BLaER1 treated with 17β-estradiol and CSF1 and Interleukin-3, amounts not matched to agents 10 nM and 100 nM (cell line): ENCODE measurements at regions not wholly inside any gene's neighbourhood (a gene's known extent, or its start where the extent isn't known, plus 50 kb on each side); places are given as distances from the start of the nearest gene placed in this dataset.
A peak's percentile ranks its signal among the peaks of the same experiment; 100 is the strongest.

Experiments used
- H3K27ac ChIP-seq, 11 experiments: shearing (Covaris generic); formaldehyde crosslinking; 2 replicates each; pipeline ENCODE4 v1.8.1; 2022
- H3K27me3 ChIP-seq, 11 experiments: shearing (Covaris generic); formaldehyde crosslinking; 2 replicates each; pipeline ENCODE4 v1.8.1; 2022
- H3K36me3 ChIP-seq, 11 experiments: shearing (Covaris generic); formaldehyde crosslinking; 2 replicates each; pipeline ENCODE4 v1.8.1; 2022
- H3K4me1 ChIP-seq, 10 experiments: shearing (Covaris generic); formaldehyde crosslinking; 2 replicates each; pipeline ENCODE4 v1.8.1; 2022
- H3K4me2 ChIP-seq, 11 experiments: shearing (Covaris generic); formaldehyde crosslinking; 2 replicates each; pipeline ENCODE4 v1.8.1; 2022
- H3K4me3 ChIP-seq, 10 experiments: shearing (Covaris generic); formaldehyde crosslinking; 2 replicates each; pipeline ENCODE4 v1.8.1; 2022
- H3K9ac ChIP-seq, 11 experiments: shearing (Covaris generic); formaldehyde crosslinking; 2 replicates each; pipeline ENCODE4 v1.8.1; 2022
- H3K9me3 ChIP-seq, 11 experiments: shearing (Covaris generic); formaldehyde crosslinking; replicated peaks in 1 of 11; 2 replicates each; pipeline ENCODE4 v1.8.1; 2022
- H4K20me1 ChIP-seq, 11 experiments: shearing (Covaris generic); formaldehyde crosslinking; 2 replicates each; pipeline ENCODE4 v1.8.1; 2022
- Cebpa-rat ChIP-seq, 11 experiments: shearing (Covaris generic); IDR thresholded peaks; 2 replicates each; pipeline ENCODE4 v1.8.1; 2022

DNA sequence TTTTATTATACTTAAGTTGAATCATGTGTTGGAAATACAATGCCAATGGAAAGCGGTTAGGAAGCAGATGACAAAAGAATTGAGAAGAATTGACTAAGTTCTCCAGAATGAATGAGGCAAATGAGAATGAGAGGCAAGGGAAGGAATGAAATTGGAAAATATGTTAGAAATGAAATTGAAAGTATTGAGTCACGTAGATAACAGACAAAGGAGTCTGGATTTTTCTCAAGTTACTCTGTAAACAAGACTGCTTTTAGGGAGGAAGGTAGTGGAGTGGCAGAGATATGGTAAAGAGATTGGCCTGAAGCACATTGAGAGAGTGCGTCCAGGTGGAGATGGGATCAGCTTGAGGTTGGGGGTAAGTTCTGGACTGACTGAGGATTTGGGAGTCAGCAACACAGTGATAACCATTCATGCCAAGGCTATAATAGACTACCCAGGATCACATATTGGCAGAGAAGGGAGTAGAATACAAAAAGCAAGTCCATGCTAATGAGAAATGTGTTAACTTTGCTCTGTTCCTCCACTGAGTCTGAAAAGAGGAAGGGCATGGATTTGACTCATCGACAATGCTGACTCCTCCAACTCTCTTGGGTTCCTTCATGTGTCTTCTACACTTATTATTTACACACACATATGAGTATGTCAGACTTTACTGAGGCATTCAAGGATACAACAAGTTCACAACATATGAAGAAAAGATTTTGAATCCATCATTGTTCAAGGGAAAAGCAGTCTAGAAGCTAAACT, 814.2 kb upstream of the ZNF608 start:
- no peaks in the 10 kb centered on the region for H3K27me3 ChIP-seq
- no peaks in the 10 kb centered on the region for H3K36me3 ChIP-seq
- TF ChIP-seq Cebpa-rat (IDR thresholded peaks at IDR 0.05), result no peak
- no peak overlapping the region for H3K4me3 ChIP-seq
- no peak overlapping the region for H3K27ac ChIP-seq
- H3K9me3 ChIP-seq, result no peaks in the 10 kb centered on the region
- peaks cover 0 to 8% (median 0%) of the 10 kb centered on the region in 10 experiments; a peak in 1 of 20 replicates for H3K4me1 ChIP-seq
- H3K9ac ChIP-seq, result no peak overlapping the region
- H3K4me2 ChIP-seq, result peak overlapping the region in 1 of 11 experiments; percentile 13; a peak in 1 of 22 replicates
- H4K20me1 ChIP-seq, result no peaks in the 10 kb centered on the region

DNA sequence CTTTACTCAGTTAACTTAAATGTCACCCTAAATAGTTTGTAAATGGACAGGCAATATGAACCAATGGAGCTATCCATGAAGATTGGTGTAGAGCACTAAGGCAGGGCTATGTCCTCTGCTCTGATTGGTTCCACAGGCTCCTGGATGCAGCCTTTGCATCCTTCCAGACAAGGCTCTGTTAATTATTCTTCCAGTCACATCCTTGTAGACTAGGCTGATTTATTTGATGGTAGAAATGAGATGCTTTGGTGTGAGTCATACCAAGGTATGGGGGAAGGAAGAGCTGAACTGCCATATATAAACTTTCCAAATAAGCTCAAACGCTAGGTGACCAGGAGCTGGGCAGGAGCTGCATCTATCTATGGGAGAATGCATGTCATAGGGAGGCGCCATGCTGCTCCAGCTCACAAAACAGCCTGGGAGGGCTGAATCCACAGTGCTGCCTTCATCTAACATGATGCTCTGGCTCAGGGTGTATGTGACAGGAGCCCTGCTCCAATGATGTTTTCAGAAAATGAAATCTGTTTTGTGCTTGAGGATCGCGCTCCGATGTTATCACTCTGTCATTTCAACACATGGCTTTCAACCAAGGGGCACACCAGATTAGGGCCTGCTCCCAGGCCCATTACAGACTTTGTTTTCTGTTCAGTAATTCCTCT, 818.0 kb upstream of the ZNF608 start:
- H3K27me3 ChIP-seq, result no peaks in the 10 kb centered on the region
- TF ChIP-seq Cebpa-rat (IDR thresholded peaks at IDR 0.05), result no peak
- no peaks in the 10 kb centered on the region for H4K20me1 ChIP-seq
- H3K27ac ChIP-seq, result no peak overlapping the region
- H3K4me1 ChIP-seq, result peaks cover 0 to 8% (median 0%) of the 10 kb centered on the region in 10 experiments; a peak in 1 of 20 replicates
- H3K4me2 ChIP-seq, result no peak overlapping the region
- H3K4me3 ChIP-seq, result no peak overlapping the region
- H3K36me3 ChIP-seq, result no peaks in the 10 kb centered on the region
- H3K9me3 ChIP-seq, result peaks cover 0 to 6% (median 4%) of the 10 kb centered on the region in 11 experiments; a peak in 5 of 22 replicates
- H3K9ac ChIP-seq, result no peak overlapping the region

DNA sequence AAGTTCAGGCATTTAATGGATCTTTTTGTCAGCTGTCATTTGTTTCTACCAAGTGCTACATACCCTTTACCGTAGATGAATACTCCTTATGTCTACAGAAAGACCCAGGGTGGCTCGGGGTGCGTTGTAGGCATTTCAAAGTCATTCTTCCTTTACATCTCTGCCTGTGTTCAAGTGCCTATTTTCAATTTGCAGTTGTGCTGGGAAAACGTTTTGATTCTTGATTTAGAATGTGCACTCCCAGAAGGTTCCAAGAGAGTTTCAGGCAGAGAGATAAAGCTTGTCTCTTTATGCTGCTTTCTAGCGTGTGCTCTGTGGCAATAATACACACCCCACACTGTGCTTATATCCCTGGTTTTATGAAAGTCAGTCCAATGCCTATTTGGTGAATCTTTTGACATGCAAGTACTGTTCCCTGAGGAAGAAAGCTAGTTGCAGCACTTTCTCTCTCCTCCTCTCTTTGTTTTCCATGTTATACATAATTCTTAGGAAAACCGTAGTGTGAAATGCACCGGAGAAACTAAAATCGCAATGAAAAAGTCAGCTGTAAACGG, 828.1 kb upstream of the ZNF608 start:
- no peak overlapping the region for H3K27ac ChIP-seq
- no peaks in the 10 kb centered on the region for H3K27me3 ChIP-seq
- no peak overlapping the region for H3K9ac ChIP-seq
- H3K4me2 ChIP-seq, result no peak overlapping the region
- H3K36me3 ChIP-seq, result no peaks in the 10 kb centered on the region
- no peak for TF ChIP-seq Cebpa-rat (IDR thresholded peaks at IDR 0.05)
- H4K20me1 ChIP-seq, result no peaks in the 10 kb centered on the region
- no peak overlapping the region for H3K4me3 ChIP-seq
- no peaks in the 10 kb centered on the region for H3K4me1 ChIP-seq
- no peaks in the 10 kb centered on the region for H3K9me3 ChIP-seq

GRCh38 chr5:125575171-125575890, 828.9 kb upstream of the ZNF608 start:
- H3K4me3 ChIP-seq, result no peak overlapping the region
- no peaks in the 10 kb centered on the region for H3K9me3 ChIP-seq
- H4K20me1 ChIP-seq, result no peaks in the 10 kb centered on the region
- H3K36me3 ChIP-seq, result no peaks in the 10 kb centered on the region
- no peaks in the 10 kb centered on the region for H3K4me1 ChIP-seq
- H3K9ac ChIP-seq, result no peak overlapping the region
- TF ChIP-seq Cebpa-rat (IDR thresholded peaks at IDR 0.05), result no peak
- H3K27me3 ChIP-seq, result no peaks in the 10 kb centered on the region
- H3K4me2 ChIP-seq, result no peak overlapping the region
- no peak overlapping the region for H3K27ac ChIP-seq

GRCh38 chr5:125575891-125576505, 829.6 kb upstream of the ZNF608 start:
- Histone ChIP-seq H3K4me1 (no peaks in the 10 kb centered on the region), H4K20me1 (no peaks in the 10 kb centered on the region), H3K4me3 (no peak overlapping the region), H3K27me3 (no peaks in the 10 kb centered on the region), H3K4me2 (no peak overlapping the region), H3K36me3 (no peaks in the 10 kb centered on the region), H3K9me3 (no peaks in the 10 kb centered on the region), H3K27ac (no peak overlapping the region), H3K9ac (no peak overlapping the region)
- no peak for TF ChIP-seq Cebpa-rat (IDR thresholded peaks at IDR 0.05)

DNA sequence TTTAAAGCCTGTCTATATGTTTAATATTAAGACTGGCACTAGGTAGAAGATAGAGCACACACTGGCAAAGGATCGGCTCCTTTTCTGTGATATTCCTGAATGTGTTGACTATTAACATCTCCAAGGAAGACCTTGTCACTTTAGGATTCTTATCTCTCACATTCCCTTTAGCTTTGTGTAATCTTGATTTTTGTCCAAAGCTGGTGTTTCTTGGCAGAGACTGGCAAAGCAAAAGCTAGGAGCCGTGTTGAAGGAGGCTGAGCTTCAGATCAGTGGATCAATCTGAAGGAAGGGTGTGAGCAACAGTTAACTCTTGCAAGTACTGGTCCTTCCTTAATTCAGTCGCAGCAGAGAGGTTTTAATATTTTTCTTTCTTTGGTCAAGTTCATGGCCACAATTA, 830.4 kb upstream of the ZNF608 start:
- Histone ChIP-seq H3K4me1 (no peaks in the 10 kb centered on the region), H3K9ac (no peak overlapping the region)

GRCh38 chr5:125578551-125578950, 832.1 kb upstream of the ZNF608 start:
- H4K20me1 ChIP-seq, result no peaks in the 10 kb centered on the region
- H3K9ac ChIP-seq, result no peak overlapping the region
- no peak overlapping the region for H3K4me3 ChIP-seq
- no peaks in the 10 kb centered on the region for H3K9me3 ChIP-seq
- no peaks in the 10 kb centered on the region for H3K36me3 ChIP-seq
- no peak for TF ChIP-seq Cebpa-rat (IDR thresholded peaks at IDR 0.05)
- no peaks in the 10 kb centered on the region for H3K27me3 ChIP-seq
- no peaks in the 10 kb centered on the region for H3K4me1 ChIP-seq
- H3K27ac ChIP-seq, result no peak overlapping the region
- no peak overlapping the region for H3K4me2 ChIP-seq

More for the DNA sequence above, 830.4 kb upstream of the ZNF608 start:
- H4K20me1 ChIP-seq, result no peaks in the 10 kb centered on the region
- no peak overlapping the region for H3K4me3 ChIP-seq
- H3K36me3 ChIP-seq, result no peaks in the 10 kb centered on the region
- H3K27me3 ChIP-seq, result no peaks in the 10 kb centered on the region
- no peak overlapping the region for H3K27ac ChIP-seq
- no peaks in the 10 kb centered on the region for H3K9me3 ChIP-seq
- H3K4me2 ChIP-seq, result no peak overlapping the region
- TF ChIP-seq Cebpa-rat (IDR thresholded peaks at IDR 0.05), result no peak

DNA sequence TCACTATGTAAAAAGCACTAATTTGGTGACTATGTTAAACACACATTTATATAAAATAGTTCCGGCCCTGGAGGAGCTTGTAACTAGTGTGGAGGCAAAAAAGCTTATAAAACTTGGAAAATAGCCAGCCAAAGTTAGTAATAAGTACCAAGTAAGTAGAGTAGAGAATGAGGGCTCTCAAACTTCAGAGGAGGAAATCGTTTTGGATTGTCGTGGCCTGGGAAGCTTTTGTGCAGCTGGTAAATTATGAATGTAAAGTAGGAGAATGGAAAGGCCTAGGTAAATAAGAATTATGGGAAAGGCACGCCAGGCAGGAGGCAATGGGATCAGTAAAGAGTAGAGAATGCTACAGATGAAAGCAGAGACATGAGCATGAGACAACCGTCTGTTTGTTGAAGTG, 832.7 kb upstream of the ZNF608 start:
- Histone ChIP-seq H3K4me1 (no peaks in the 10 kb centered on the region), H3K4me3 (no peak overlapping the region), H3K9ac (no peak overlapping the region), H4K20me1 (no peaks in the 10 kb centered on the region), H3K4me2 (no peak overlapping the region), H3K27me3 (no peaks in the 10 kb centered on the region), H3K27ac (no peak overlapping the region), H3K9me3 (no peaks in the 10 kb centered on the region), H3K36me3 (no peaks in the 10 kb centered on the region)
- no peak for TF ChIP-seq Cebpa-rat (IDR thresholded peaks at IDR 0.05)

GRCh38 chr5:125581311-125581710, 834.9 kb upstream of the ZNF608 start:
- peaks cover 0 to 6% (median 0%) of the 10 kb centered on the region in 11 experiments; a peak in 3 of 22 replicates for H3K9me3 ChIP-seq
- no peak overlapping the region for H3K4me2 ChIP-seq
- H3K4me3 ChIP-seq, result no peak overlapping the region
- no peak overlapping the region for H3K27ac ChIP-seq
- no peaks in the 10 kb centered on the region for H4K20me1 ChIP-seq
- no peaks in the 10 kb centered on the region for H3K4me1 ChIP-seq
- no peaks in the 10 kb centered on the region for H3K27me3 ChIP-seq
- no peaks in the 10 kb centered on the region for H3K36me3 ChIP-seq
- no peak for TF ChIP-seq Cebpa-rat (IDR thresholded peaks at IDR 0.05)
- H3K9ac ChIP-seq, result no peak overlapping the region
